Retinal pigment epithelial cell (primary cell): ENCODE measurements at regions not wholly inside any gene's neighbourhood (a gene's known extent, or its start where the extent isn't known, plus 50 kb on each side); places are given as distances from the start of the nearest gene placed in this dataset.

Source experiments
- DNase-seq: peaks from one replicate; pipeline ENCODE4 v3.0.0-alpha.2; 2010; ENCODE audit warnings: low read depth
- H3K4me3 ChIP-seq: 2 replicates; pipeline ENCODE4 v1.5.1; 2011; ENCODE audit warnings: mild to moderate bottlenecking, low read length, control low read depth, moderate library complexity
- TF ChIP-seq, protein P1 (sequence below): conservative IDR thresholded peaks from 2 replicates; pipeline ENCODE4 v1.5.1; 2011; ENCODE audit warnings: low read depth, low read length, control low read depth, inconsistent platforms

DNA sequence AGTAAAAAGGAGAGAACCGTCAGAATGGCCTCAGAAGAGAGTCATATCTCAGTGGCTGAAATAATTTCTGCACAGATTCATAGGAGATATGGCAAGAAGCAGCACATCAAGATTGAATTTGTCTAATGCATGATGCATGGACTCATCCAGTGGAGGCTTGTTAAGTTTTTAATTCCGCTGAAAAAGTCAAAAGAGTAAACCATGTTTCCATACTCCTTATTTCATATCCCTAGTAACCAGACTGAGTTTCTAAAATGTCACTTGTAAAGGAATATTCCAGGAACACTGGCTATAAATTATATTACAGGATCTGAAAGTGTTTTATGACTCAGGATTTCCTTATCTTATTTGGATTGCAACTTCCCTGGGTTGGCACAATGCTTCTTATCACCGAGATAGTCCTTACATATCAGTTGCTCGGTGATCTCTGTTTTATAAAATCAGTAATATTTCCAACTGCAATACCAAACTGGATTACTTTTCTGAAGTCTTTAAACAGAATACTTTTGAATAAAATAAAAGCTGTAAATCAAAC is 180.2 kb upstream of the TSC22D1 start:
- TF ChIP-seq, protein P1, sequence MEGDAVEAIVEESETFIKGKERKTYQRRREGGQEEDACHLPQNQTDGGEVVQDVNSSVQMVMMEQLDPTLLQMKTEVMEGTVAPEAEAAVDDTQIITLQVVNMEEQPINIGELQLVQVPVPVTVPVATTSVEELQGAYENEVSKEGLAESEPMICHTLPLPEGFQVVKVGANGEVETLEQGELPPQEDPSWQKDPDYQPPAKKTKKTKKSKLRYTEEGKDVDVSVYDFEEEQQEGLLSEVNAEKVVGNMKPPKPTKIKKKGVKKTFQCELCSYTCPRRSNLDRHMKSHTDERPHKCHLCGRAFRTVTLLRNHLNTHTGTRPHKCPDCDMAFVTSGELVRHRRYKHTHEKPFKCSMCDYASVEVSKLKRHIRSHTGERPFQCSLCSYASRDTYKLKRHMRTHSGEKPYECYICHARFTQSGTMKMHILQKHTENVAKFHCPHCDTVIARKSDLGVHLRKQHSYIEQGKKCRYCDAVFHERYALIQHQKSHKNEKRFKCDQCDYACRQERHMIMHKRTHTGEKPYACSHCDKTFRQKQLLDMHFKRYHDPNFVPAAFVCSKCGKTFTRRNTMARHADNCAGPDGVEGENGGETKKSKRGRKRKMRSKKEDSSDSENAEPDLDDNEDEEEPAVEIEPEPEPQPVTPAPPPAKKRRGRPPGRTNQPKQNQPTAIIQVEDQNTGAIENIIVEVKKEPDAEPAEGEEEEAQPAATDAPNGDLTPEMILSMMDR = no peak
- DNase-seq = no peak
- H3K4me3 ChIP-seq = no peak overlapping the region

DNA sequence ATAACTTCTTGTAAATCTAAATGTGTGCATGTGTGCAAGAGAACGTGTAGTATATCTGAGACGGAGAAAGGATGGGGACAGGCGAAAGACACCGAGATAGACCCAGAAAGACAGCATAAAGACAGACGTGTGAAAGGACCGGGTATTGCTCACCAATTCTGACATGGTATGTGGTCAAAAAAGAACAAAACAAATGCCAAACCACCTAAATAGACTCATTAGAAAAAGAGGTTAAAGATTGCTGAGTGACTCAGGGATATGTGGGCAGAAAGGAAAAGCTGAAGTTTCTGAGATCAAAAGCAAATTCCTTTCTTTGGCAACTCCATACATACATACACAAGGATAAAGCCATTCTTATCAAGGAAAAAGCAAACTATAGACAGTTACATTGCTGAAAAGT is 179.7 kb upstream of the TSC22D1 start:
- H3K4me3 ChIP-seq = no peak overlapping the region
- peak; percentile 51 for DNase-seq
- TF ChIP-seq, protein P1 = no peak

DNA sequence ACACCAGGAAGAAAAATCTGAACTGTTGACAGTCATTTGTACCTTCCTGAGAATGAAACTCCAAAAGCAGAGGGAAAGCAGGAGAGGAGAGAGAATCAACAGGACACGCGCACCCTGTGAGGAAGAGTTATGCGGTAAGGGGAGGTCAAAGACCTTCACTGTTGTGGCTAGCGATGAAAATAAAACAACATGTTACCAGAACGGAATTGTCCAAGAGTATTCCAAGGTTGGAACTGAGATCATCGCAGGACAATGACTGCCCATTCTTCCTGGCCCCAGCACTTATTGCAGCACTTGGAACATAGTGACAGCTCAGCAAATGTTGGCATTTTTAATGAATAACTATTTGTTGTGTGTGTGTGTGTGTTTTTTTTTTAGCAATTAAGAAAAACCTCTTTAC is 176.0 kb upstream of the TSC22D1 start:
- TF ChIP-seq, protein P1 = no peak
- no peak for DNase-seq
- H3K4me3 ChIP-seq = no peak overlapping the region

DNA sequence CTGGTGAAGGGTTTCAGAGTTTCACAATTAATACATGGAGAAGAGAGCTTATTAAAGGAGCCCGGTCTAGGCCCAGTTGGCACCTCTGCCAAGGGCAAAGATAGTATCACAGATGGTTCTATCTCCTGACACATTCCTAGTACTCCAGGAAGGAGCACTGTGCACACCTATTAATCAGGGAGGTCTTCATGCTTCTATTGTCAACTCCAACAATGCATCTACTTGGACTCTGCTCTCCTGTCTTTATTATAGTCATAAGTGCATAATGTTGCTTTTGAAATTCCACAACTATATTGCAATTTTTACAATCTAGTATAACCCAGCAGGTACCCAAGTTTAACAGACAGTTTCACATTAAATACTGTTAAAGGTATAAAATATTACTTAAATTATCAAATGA is 174.5 kb upstream of the TSC22D1 start:
- DNase-seq = no peak
- TF ChIP-seq, protein P1 = no peak
- no peak overlapping the region for H3K4me3 ChIP-seq

DNA sequence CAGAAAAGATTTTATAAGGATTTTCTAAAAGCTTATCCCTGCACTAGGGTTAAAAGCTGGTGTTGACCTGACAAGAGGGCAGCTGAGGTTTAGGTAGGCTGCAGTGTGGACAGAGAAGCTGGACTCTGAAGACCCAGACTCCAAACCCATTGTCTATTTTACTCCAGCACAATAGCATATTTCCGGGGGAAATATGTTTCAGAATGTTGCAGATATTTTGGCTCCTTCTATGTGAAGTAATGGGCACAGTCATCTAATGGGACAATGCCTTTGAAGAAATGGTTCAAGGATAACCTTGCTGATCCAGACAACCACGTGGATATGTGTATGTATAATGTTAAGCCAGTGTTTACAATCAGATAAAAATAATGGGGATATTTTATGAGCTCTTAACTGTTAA is 173.8 kb upstream of the TSC22D1 start:
- no peak overlapping the region for H3K4me3 ChIP-seq
- no peak for DNase-seq
- TF ChIP-seq, protein P1 = no peak

DNA sequence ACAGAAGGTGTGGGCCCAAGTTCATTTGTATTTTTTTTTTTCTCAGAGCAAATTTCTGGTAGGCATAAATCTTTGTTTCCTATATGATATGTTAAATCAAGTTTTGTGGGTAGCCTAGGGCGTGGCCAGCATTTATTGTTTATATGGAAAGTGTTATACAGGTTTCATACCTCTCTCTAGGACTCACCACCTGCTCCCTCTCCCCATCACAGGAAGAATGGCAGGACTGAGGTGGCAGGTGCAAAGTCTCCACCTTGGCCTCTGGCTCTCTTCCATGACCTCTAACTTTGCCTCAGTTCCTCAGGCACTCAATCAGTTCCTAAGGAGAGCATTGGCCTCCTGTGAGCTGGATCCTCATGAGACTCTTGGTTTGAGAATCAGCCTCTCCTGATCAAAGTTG is 172.3 kb upstream of the TSC22D1 start:
- no peak overlapping the region for H3K4me3 ChIP-seq
- TF ChIP-seq, protein P1 = no peak
- no peak for DNase-seq

DNA sequence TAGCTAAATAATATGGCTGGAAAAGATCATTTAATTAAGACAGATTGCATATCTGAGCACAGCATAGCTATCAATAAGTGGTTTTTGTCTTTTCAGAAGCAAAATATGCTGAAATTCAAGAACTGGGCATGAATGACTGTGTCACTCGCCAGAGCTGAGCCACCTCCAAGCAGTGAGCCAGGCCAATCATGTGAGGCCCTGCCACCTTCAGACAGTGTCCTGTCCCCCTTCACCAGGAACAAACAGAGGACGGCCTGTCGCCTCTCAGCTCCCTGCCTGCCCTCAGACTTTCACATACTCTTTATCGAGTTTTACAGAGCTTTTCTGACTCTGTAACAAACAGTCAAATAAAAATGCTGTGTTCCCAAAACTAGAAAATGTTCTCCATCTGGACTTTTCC is 171.0 kb upstream of the TSC22D1 start:
- H3K4me3 ChIP-seq = no peak overlapping the region
- DNase-seq = no peak
- TF ChIP-seq, protein P1 = no peak
